H9 (cell line): ENCODE measurements at regions not wholly inside any gene's neighbourhood (a gene's known extent, or its start where the extent isn't known, plus 50 kb on each side); places are given as distances from the start of the nearest gene placed in this dataset.

Source experiments
- DNase-seq: peaks from one replicate; pipeline ENCODE4 v3.0.0-alpha.2; 2017
- H2AFZ ChIP-seq: one replicate; pipeline ENCODE4 v1.6.1; 2013; ENCODE audit warnings: mild to moderate bottlenecking, low read length, control low read depth, moderate library complexity
- H2AK5ac ChIP-seq: 2 replicates; pipeline ENCODE4 v1.6.1; 2013; ENCODE audit warnings: low read length, control low read depth, mixed read lengths; ENCODE audit not compliant: insufficient read length
- H2BK120ac ChIP-seq: one replicate; pipeline ENCODE4 v1.6.1; 2013; ENCODE audit warnings: low read depth, mild to moderate bottlenecking, low read length, control low read depth, inconsistent platforms; ENCODE audit not compliant: poor library complexity, severe bottlenecking
- H2BK12ac ChIP-seq: 2 replicates; pipeline ENCODE4 v1.6.1; 2013; ENCODE audit warnings: low read length, control low read depth, mixed read lengths, low read depth; ENCODE audit not compliant: insufficient read length
- H2BK15ac ChIP-seq: 2 replicates; pipeline ENCODE4 v1.6.1; 2013; ENCODE audit warnings: low read depth, low read length, control low read depth
- H2BK20ac ChIP-seq: one replicate; pipeline ENCODE4 v1.6.1; 2013; ENCODE audit warnings: low read depth, mild to moderate bottlenecking, low read length, control low read depth, inconsistent platforms; ENCODE audit not compliant: poor library complexity, severe bottlenecking
- H2BK5ac ChIP-seq: 2 replicates; pipeline ENCODE4 v1.6.1; 2013; ENCODE audit warnings: low read length, control low read depth, mixed read lengths; ENCODE audit not compliant: insufficient read length
- H3K14ac ChIP-seq: 2 replicates; pipeline ENCODE4 v1.6.1; 2013; ENCODE audit warnings: low read length, control low read depth; ENCODE audit not compliant: insufficient read depth
- H3K18ac ChIP-seq: 2 replicates; pipeline ENCODE4 v1.6.1; 2013; ENCODE audit warnings: low read depth, mild to moderate bottlenecking, mixed read lengths, low read length, control low read depth; ENCODE audit not compliant: insufficient read length
- H3K23ac ChIP-seq: 2 replicates; pipeline ENCODE4 v1.6.1; 2013; ENCODE audit warnings: low read length, control low read depth, mixed read lengths, low read depth; ENCODE audit not compliant: insufficient read length
- H3K23me2 ChIP-seq: 2 replicates; pipeline ENCODE4 v1.6.1; 2013; ENCODE audit warnings: low read depth, mild to moderate bottlenecking, mixed read lengths, low read length, control low read depth; ENCODE audit not compliant: insufficient read length, poor library complexity, severe bottlenecking
- H3K27ac ChIP-seq: 2 replicates; pipeline ENCODE4 v1.5.1; 2013; ENCODE audit warnings: low read length, control low read depth, mixed read lengths, low read depth; ENCODE audit not compliant: insufficient read length
- H3K27me3 ChIP-seq: 2 replicates; pipeline ENCODE4 v1.6.1; 2013; ENCODE audit warnings: low read length, control low read depth, inconsistent platforms; ENCODE audit not compliant: insufficient read depth
- H3K4ac ChIP-seq: 2 replicates; pipeline ENCODE4 v1.6.1; 2013; ENCODE audit warnings: low read depth, mild to moderate bottlenecking, control low read depth, inconsistent platforms, low read length, moderate library complexity
- H3K4me1 ChIP-seq: 2 replicates; pipeline ENCODE4 v1.6.1; 2013; ENCODE audit warnings: low read length, control low read depth, inconsistent platforms; ENCODE audit not compliant: insufficient read depth
- H3K4me2 ChIP-seq: 2 replicates; pipeline ENCODE4 v1.6.1; 2013; ENCODE audit warnings: low read length, control low read depth, mixed read lengths; ENCODE audit not compliant: insufficient read length, insufficient read depth
- H3K56ac ChIP-seq: 2 replicates; pipeline ENCODE4 v1.6.1; 2013; ENCODE audit warnings: low read depth, mild to moderate bottlenecking, mixed read lengths, low read length, control low read depth; ENCODE audit not compliant: insufficient read length
- H3K79me1 ChIP-seq: 2 replicates; pipeline ENCODE4 v1.6.1; 2013; ENCODE audit warnings: low read depth, mild to moderate bottlenecking, moderate library complexity, low read length, control low read depth, inconsistent platforms; ENCODE audit not compliant: insufficient read depth, poor library complexity, severe bottlenecking
- H3K79me2 ChIP-seq: 2 replicates; pipeline ENCODE4 v1.6.1; 2013; ENCODE audit warnings: low read length, control low read depth, inconsistent platforms; ENCODE audit not compliant: insufficient read depth
- H3K9ac ChIP-seq: 2 replicates; pipeline ENCODE4 v1.6.1; 2013; ENCODE audit warnings: low read length, control low read depth, mixed read lengths; ENCODE audit not compliant: insufficient read length; ENCODE audit errors: extremely low read depth
- H3K9me3 ChIP-seq: one replicate; pipeline ENCODE4 v1.6.1; 2013; ENCODE audit warnings: low read depth, low read length, inconsistent platforms; ENCODE audit not compliant: control insufficient read depth
- H3T11ph ChIP-seq: one replicate; pipeline ENCODE4 v1.6.1; 2013; ENCODE audit warnings: mild to moderate bottlenecking, low read length, control low read depth, inconsistent platforms
- H4K20me1 ChIP-seq: one replicate; pipeline ENCODE4 v1.6.1; 2013; ENCODE audit not compliant: control insufficient read depth, insufficient read length, insufficient read depth
- H4K5ac ChIP-seq: 2 replicates; pipeline ENCODE4 v1.6.1; 2013; ENCODE audit warnings: low read depth, mild to moderate bottlenecking, mixed read lengths, low read length, control low read depth; ENCODE audit not compliant: insufficient read length
- H4K8ac ChIP-seq: replicated peaks from 2 replicates; pipeline ENCODE4 v1.6.1; 2013; ENCODE audit warnings: low read length, control low read depth, mixed read lengths, low read depth; ENCODE audit not compliant: insufficient read length
- H4K91ac ChIP-seq: 2 replicates; pipeline ENCODE4 v1.6.1; 2013; ENCODE audit warnings: low read depth, mild to moderate bottlenecking, moderate library complexity, mixed read lengths, low read length, control low read depth; ENCODE audit not compliant: insufficient read length
- H3K27ac Mint-ChIP-seq, 3 experiments: 2 replicates in 2 of 3; 3 replicates in 1 of 3; pipeline ENCODE4 v1.8.0; 2020 to 2021; ENCODE audit warnings: mixed read lengths in 3 of 3, mild to moderate bottlenecking in 1 of 3, moderate library complexity in 1 of 3
- H3K27me3 Mint-ChIP-seq: 2 replicates; pipeline ENCODE4 v1.8.0; 2021; ENCODE audit warnings: low read depth, mild to moderate bottlenecking, moderate library complexity, mixed read lengths
- H3K36me3 Mint-ChIP-seq, 3 experiments: 2 replicates in 2 of 3; 3 replicates in 1 of 3; pipeline ENCODE4 v1.8.0; 2020 to 2021; ENCODE audit warnings: low read depth in 3 of 3, mixed read lengths in 3 of 3; ENCODE audit not compliant: insufficient read depth in 1 of 3
- H3K4me1 Mint-ChIP-seq, 2 experiments: 2 replicates each; pipeline ENCODE4 v1.8.0; 2020; ENCODE audit warnings: mixed read lengths in 2 of 2
- H3K4me3 Mint-ChIP-seq, 2 experiments: 2 replicates in 1 of 2; 3 replicates in 1 of 2; pipeline ENCODE4 v1.8.0; 2020 to 2021; ENCODE audit warnings: mild to moderate bottlenecking in 2 of 2, mixed read lengths in 2 of 2, moderate library complexity in 1 of 2
- H3K9me3 Mint-ChIP-seq, 2 experiments: 2 replicates in 1 of 2; 3 replicates in 1 of 2; pipeline ENCODE4 v1.8.0; 2020; ENCODE audit warnings: mild to moderate bottlenecking in 2 of 2, mixed read lengths in 2 of 2, moderate library complexity in 1 of 2
- CTCF ChIP-seq: fragments of 200-600 bp; sonication (generic); conservative IDR thresholded peaks from 3 replicates; pipeline ENCODE4 v1.8.0; 2021; ENCODE audit warnings: antibody characterized with exemption, mild to moderate bottlenecking
- WGBS: extraction: QIAGEN DNeasy Blood & Tissue Kit; methylation state at CpG from one replicate; pipeline ENCODE4 v1.1.7; 2013; ENCODE audit warnings: missing lambda C conversion rate, low lambda C conversion rate, mixed read lengths; ENCODE audit not compliant: insufficient read length; ENCODE audit errors: extremely low coverage; 5-methylcytosine and 5-hydroxymethylcytosine counted together

GRCh38 chr2:164091673-164092072, 355.9 kb upstream of the FIGN start:
- Histone ChIP-seq H3K27me3 (no peaks in the 10 kb centered on the region), H2AK5ac (no peak overlapping the region), H3K9ac (no peak overlapping the region), H4K5ac (no peak overlapping the region), H3K56ac (no peak overlapping the region), H4K8ac (no peak overlapping the region), H2BK120ac (no peak overlapping the region), H3K27ac (no peak overlapping the region), H2BK15ac (no peak overlapping the region), H3K4me2 (no peak overlapping the region), H4K20me1 (no peaks in the 10 kb centered on the region), H2BK12ac (no peak overlapping the region), H4K91ac (no peak overlapping the region), H3T11ph (no peak overlapping the region), H3K79me1 (no peaks in the 10 kb centered on the region), H3K79me2 (no peaks in the 10 kb centered on the region), H2BK20ac (no peak overlapping the region), H3K18ac (no peak overlapping the region), H3K23ac (no peak overlapping the region), H2BK5ac (no peak overlapping the region), H3K23me2 (no peaks in the 10 kb centered on the region), H2AFZ (no peak overlapping the region), H3K9me3 (no peaks in the 10 kb centered on the region), H3K4ac (no peak overlapping the region), H3K4me1 (no peaks in the 10 kb centered on the region), H3K14ac (no peak overlapping the region)
- no CpG with 5 or more reads among the region's 4 CpGs for WGBS
- H3K27ac Mint-ChIP-seq: no peak overlapping the region
- TF ChIP-seq CTCF: no peak
- H3K9me3 Mint-ChIP-seq: peaks cover 3 to 6% of the 10 kb centered on the region in 2 experiments; a peak in 1 of 5 replicates
- H3K4me3 Mint-ChIP-seq: no peak overlapping the region
- no peak for DNase-seq
- H3K36me3 Mint-ChIP-seq: peaks cover 0 to 15% (median 2%) of the 10 kb centered on the region in 3 experiments; a peak in 4 of 7 replicates
- no peaks in the 10 kb centered on the region for H3K27me3 Mint-ChIP-seq
- H3K4me1 Mint-ChIP-seq: peaks cover 5% of the 10 kb centered on the region in 2 experiments
